IMR-90 (cell line): ENCODE measurements at regions not wholly inside any gene's neighbourhood (a gene's known extent, or its start where the extent isn't known, plus 50 kb on each side); places are given as distances from the start of the nearest gene placed in this dataset.

Source experiments
- BHLHE40 ChIP-seq: fragments of 150-350 bp; IDR thresholded peaks from 2 replicates; pipeline ENCODE4 v1.6.1; 2016; ENCODE audit warnings: mild to moderate bottlenecking, low read depth, low read length
- MAFK ChIP-seq: IDR thresholded peaks from 2 replicates; pipeline ENCODE4 v1.6.1; 2012; ENCODE audit warnings: low read depth, low read length, improper control_type of control experiment
- MXI1 ChIP-seq: IDR thresholded peaks from 2 replicates; pipeline ENCODE4 v1.6.1; 2012; ENCODE audit warnings: low read depth, mild to moderate bottlenecking, low read length, moderate library complexity, borderline replicate concordance
- POLR2A ChIP-seq: IDR thresholded peaks from 2 replicates; pipeline ENCODE4 v1.6.1; 2012; ENCODE audit warnings: mild to moderate bottlenecking, low read depth, low read length
- RCOR1 ChIP-seq: IDR thresholded peaks from 2 replicates; pipeline ENCODE4 v1.6.1; 2012; ENCODE audit warnings: mild to moderate bottlenecking, low read length, improper control_type of control experiment; ENCODE audit not compliant: insufficient replicate concordance
- TF ChIP-seq, protein P1 (sequence below): conservative IDR thresholded peaks from 2 replicates; pipeline ENCODE4 v1.5.1; 2012; ENCODE audit warnings: mild to moderate bottlenecking, low read depth, low read length, improper control_type of control experiment

DNA sequence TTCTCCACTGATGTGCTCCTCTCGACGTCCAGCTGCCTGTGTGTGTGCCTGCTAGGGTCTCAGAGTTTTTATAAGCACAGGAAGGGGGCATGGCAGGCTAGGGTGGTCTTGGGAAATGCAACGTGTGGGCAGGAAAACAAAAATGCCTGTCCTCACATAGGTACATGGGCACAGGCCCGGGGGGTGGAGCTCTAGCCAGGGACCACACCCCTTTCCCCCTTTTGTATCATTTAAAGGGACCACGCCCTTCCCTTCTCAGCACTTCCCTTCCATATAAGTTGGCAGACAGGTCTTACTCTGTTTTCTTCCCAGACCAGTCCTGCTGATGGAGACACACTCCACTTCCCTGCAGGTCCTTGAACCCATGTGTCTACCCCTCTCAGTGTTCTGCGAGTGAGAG, 645.0 kb downstream of the CBLN2 start:
- TF ChIP-seq POLR2A (no peak), RCOR1 (no peak), MXI1 (no peak), BHLHE40 (no peak), MAFK (no peak)
- TF ChIP-seq, protein P1, sequence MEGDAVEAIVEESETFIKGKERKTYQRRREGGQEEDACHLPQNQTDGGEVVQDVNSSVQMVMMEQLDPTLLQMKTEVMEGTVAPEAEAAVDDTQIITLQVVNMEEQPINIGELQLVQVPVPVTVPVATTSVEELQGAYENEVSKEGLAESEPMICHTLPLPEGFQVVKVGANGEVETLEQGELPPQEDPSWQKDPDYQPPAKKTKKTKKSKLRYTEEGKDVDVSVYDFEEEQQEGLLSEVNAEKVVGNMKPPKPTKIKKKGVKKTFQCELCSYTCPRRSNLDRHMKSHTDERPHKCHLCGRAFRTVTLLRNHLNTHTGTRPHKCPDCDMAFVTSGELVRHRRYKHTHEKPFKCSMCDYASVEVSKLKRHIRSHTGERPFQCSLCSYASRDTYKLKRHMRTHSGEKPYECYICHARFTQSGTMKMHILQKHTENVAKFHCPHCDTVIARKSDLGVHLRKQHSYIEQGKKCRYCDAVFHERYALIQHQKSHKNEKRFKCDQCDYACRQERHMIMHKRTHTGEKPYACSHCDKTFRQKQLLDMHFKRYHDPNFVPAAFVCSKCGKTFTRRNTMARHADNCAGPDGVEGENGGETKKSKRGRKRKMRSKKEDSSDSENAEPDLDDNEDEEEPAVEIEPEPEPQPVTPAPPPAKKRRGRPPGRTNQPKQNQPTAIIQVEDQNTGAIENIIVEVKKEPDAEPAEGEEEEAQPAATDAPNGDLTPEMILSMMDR = no peak
